A549 (cell line): ENCODE measurements at regions not wholly inside any gene's neighbourhood (a gene's known extent, or its start where the extent isn't known, plus 50 kb on each side); places are given as distances from the start of the nearest gene placed in this dataset.

Experiments
- ATAC-seq, 2 experiments: fragments of 200-7000 bp in 1 of 2; fragments of >200 bp in 1 of 2; cut with Nextera tagmentation in 1 of 2; cut with Tn5 transposase in 1 of 2; 3 replicates each; pipeline versions ENCODE4 v1.8.0 to v1.9.1; 2018 to 2020; ENCODE audit warnings: mild to moderate bottlenecking in 1 of 2, moderate library complexity in 1 of 2
- CTCF ChIA-PET: fragments of 300-600 bp; sonication (Branson Sonifier 250); formaldehyde crosslinking; extraction: SDS; loops from one replicate; lab custom pipeline; 2021; ENCODE audit warnings: antibody characterized with exemption, inconsistent platforms; lab: Yijun Ruan, JAX
- POLR2A ChIA-PET: fragments of 350-600 bp; formaldehyde crosslinking; extraction: SDS; loops from one replicate; lab custom pipeline; 2021; ENCODE audit warnings: antibody characterized with exemption, inconsistent platforms; lab: Yijun Ruan, JAX
- DNase-seq, 2 experiments: peaks; one replicate each; pipeline versions ENCODE4 v3.0.0 to v3.0.0-alpha.2; 2011 to 2016; ENCODE audit warnings: low read depth in 1 of 2, low spot score in 1 of 2
- FAIRE-seq: peaks from 2 replicates; lab custom pipeline; 2011; peaks lifted over from hg19 to GRCh38; lab: Jason Lieb, UNC
- H3K27ac ChIP-seq, 2 experiments: fragments of >200 bp; sonication (Bioruptor Twin); formaldehyde crosslinking; 3 replicates each; pipeline ENCODE4 v1.5.1; 2016 to 2017
- H3K4me1 ChIP-seq: fragments of >200 bp; sonication (Bioruptor Twin); formaldehyde crosslinking; 3 replicates; pipeline ENCODE4 v1.6.1; 2016
- H3K4me2 ChIP-seq: fragments of >200 bp; sonication (Bioruptor Twin); formaldehyde crosslinking; 3 replicates; pipeline ENCODE4 v1.6.1; 2016
- H3K4me3 ChIP-seq: fragments of >200 bp; sonication (Bioruptor Twin); formaldehyde crosslinking; 3 replicates; pipeline ENCODE4 v1.5.1; 2016
- H3K9me3 ChIP-seq: fragments of >200 bp; sonication (Bioruptor Twin); formaldehyde crosslinking; 3 replicates; pipeline ENCODE4 v1.6.1; 2016
- ATOH8 ChIP-seq: fragments of 250-450 bp; sonication (Bioruptor Pico); IDR thresholded peaks from 2 replicates; pipeline ENCODE4 v1.5.0; 2020; ENCODE audit warnings: low read depth, mild to moderate bottlenecking, moderate library complexity
- CBX8 ChIP-seq: fragments of 200-600 bp; sonication (generic); IDR thresholded peaks from 2 replicates; pipeline ENCODE4 v1.6.1; 2016
- CHD2 ChIP-seq: fragments of 150-350 bp; IDR thresholded peaks from 2 replicates; pipeline ENCODE4 v1.6.1; 2014; ENCODE audit warnings: low read length; ENCODE audit not compliant: partially characterized antibody
- CHD4 ChIP-seq: fragments of 200-600 bp; sonication (generic); IDR thresholded peaks from 2 replicates; pipeline ENCODE4 v1.6.1; 2016; ENCODE audit warnings: antibody characterized with exemption, mild to moderate bottlenecking, borderline replicate concordance
- E2F6 ChIP-seq: IDR thresholded peaks from 2 replicates; pipeline ENCODE4 v1.6.1; 2012; ENCODE audit warnings: low read depth, borderline replicate concordance
- EHF ChIP-seq: fragments of 250-450 bp; sonication (Bioruptor Pico); IDR thresholded peaks from 2 replicates; pipeline ENCODE4 v1.5.0; 2020; ENCODE audit warnings: mild to moderate bottlenecking
- EHMT2 ChIP-seq: fragments of 200-600 bp; sonication (generic); IDR thresholded peaks from 2 replicates; pipeline ENCODE4 v1.6.1; 2016; ENCODE audit warnings: antibody characterized with exemption, low read depth, mild to moderate bottlenecking, moderate library complexity
- ELK1 ChIP-seq: fragments of 150-350 bp; IDR thresholded peaks from 2 replicates; pipeline ENCODE4 v1.6.1; 2014; ENCODE audit warnings: low read depth, mild to moderate bottlenecking, low read length
- ESRRA ChIP-seq: fragments of 150-350 bp; IDR thresholded peaks from 2 replicates; pipeline ENCODE4 v1.6.1; 2014; ENCODE audit warnings: mild to moderate bottlenecking, low read length, borderline replicate concordance
- HDAC2 ChIP-seq: fragments of 200-600 bp; sonication (generic); IDR thresholded peaks from 2 replicates; pipeline ENCODE4 v1.6.1; 2016
- HES2 ChIP-seq: fragments of >200 bp; sonication (Bioruptor Twin); formaldehyde crosslinking; IDR thresholded peaks from 2 replicates; pipeline ENCODE4 v1.6.1; 2016
- HEYL ChIP-seq: fragments of 250-450 bp; sonication (Bioruptor Pico); IDR thresholded peaks from 2 replicates; pipeline ENCODE4 v1.8.0; 2021; ENCODE audit warnings: mild to moderate bottlenecking, moderate library complexity
- MAFK ChIP-seq: fragments of 450-650 bp; IDR thresholded peaks from 2 replicates; pipeline ENCODE4 v1.6.1; 2014; ENCODE audit not compliant: partially characterized antibody
- MAZ ChIP-seq: fragments of 150-350 bp; IDR thresholded peaks from 2 replicates; pipeline ENCODE4 v1.6.1; 2014; ENCODE audit warnings: antibody characterized with exemption, low read depth, low read length, borderline replicate concordance
- NR3C1 ChIP-seq: fragments of >200 bp; sonication (Bioruptor Twin); formaldehyde crosslinking; IDR thresholded peaks from 3 replicates; pipeline ENCODE4 v1.6.1; 2017
- PBX3 ChIP-seq: IDR thresholded peaks from 2 replicates; pipeline ENCODE4 v1.6.1; 2012
- RAD21 ChIP-seq, 2 experiments: fragments of >200 bp in 1 of 2; sonication (Bioruptor Twin) in 1 of 2; formaldehyde crosslinking in 1 of 2; IDR thresholded peaks in 1 of 2; conservative IDR thresholded peaks in 1 of 2; 2 replicates in 1 of 2; 3 replicates in 1 of 2; pipeline ENCODE4 v1.6.1; 2012 to 2018; ENCODE audit warnings: inconsistent platforms in 1 of 2
- REST ChIP-seq: fragments of 200-600 bp; sonication (generic); IDR thresholded peaks from 2 replicates; pipeline ENCODE4 v1.6.1; 2016; ENCODE audit warnings: antibody characterized with exemption, mild to moderate bottlenecking, moderate library complexity
- RFX5 ChIP-seq: fragments of 450-650 bp; IDR thresholded peaks from 2 replicates; pipeline ENCODE4 v1.7.1; 2014; ENCODE audit warnings: antibody characterized with exemption, mild to moderate bottlenecking, moderate library complexity
- RNF2 ChIP-seq: fragments of 200-600 bp; sonication (generic); IDR thresholded peaks from 2 replicates; pipeline ENCODE4 v1.6.1; 2016; ENCODE audit warnings: low read depth, mild to moderate bottlenecking, antibody characterized with exemption, moderate library complexity, borderline replicate concordance
- TFCP2L1 ChIP-seq: fragments of 250-450 bp; sonication (Bioruptor Pico); IDR thresholded peaks from 2 replicates; pipeline ENCODE4 v1.5.0; 2021; ENCODE audit warnings: mild to moderate bottlenecking
- ZFP36 ChIP-seq: fragments of 450-650 bp; IDR thresholded peaks from 2 replicates; pipeline ENCODE4 v1.6.1; 2014; ENCODE audit warnings: borderline replicate concordance; ENCODE audit not compliant: partially characterized antibody
- ZSCAN20 ChIP-seq: fragments of 250-450 bp; sonication (Bioruptor Pico); IDR thresholded peaks from 2 replicates; pipeline ENCODE4 v1.8.0; 2022; ENCODE audit warnings: mild to moderate bottlenecking, moderate library complexity
- WGBS: methylation state at CpG from one replicate; pipeline ENCODE4 v1.1.6; 2017; ENCODE audit errors: missing lambda C conversion rate; 5-methylcytosine and 5-hydroxymethylcytosine counted together

- H3K4me1 ChIP-seq, result no peaks in the 10 kb centered on the region
- no peak for DNase-seq
- WGBS, result 64% methylated on average over 2 of the region's 2 CpGs
- H3K4me2 ChIP-seq, result no peak overlapping the region
- H3K27ac ChIP-seq, result no peak overlapping the region
- H3K9me3 ChIP-seq, result no peaks in the 10 kb centered on the region
- POLR2A ChIA-PET, result no interaction called here
- H3K4me3 ChIP-seq, result no peak overlapping the region
- no peak for FAIRE-seq
- CTCF ChIA-PET, result no interaction called here
- no peak for TF ChIP-seq ESRRA
- no peak for TF ChIP-seq CHD4
- no peak for TF ChIP-seq ELK1
- TF ChIP-seq EHF (CRISPR knock-in tag), result no peak
- no peak for TF ChIP-seq MAZ
- TF ChIP-seq E2F6, result no peak
- TF ChIP-seq TFCP2L1, result no peak
- no peak for TF ChIP-seq ATOH8 (CRISPR knock-in tag)
- no peak for ATAC-seq
Measured at GRCh38 chr4:83660578-83660977, 124.7 kb downstream of the GPAT3 start.

- ATAC-seq, result no peak
- Histone ChIP-seq H3K9me3 (no peaks in the 10 kb centered on the region), H3K4me1 (no peaks in the 10 kb centered on the region), H3K4me2 (no peak overlapping the region), H3K27ac (no peak overlapping the region), H3K4me3 (no peak overlapping the region)
- TF ChIP-seq CBX8 (no peak), RNF2 (no peak), MAZ (no peak), CHD2 (no peak), E2F6 (no peak), RAD21 (conservative IDR thresholded peaks at IDR 0.05 in 1 of 2, IDR thresholded peaks at IDR 0.05 in 1 of 2) (no peak), ZFP36 (no peak), HEYL (CRISPR knock-in tag) (no peak), RFX5 (no peak), REST (no peak), EHMT2 (no peak), PBX3 (no peak), ZSCAN20 (no peak), NR3C1 (no peak), HES2 (no peak), MAFK (no peak), ATOH8 (CRISPR knock-in tag) (no peak), HDAC2 (no peak), ELK1 (no peak)
- ChIA-PET CTCF (no interaction called here), POLR2A (no interaction called here)
- FAIRE-seq, result no peak
- DNase-seq, result no peak
- whole genome bisulfite sequencing, result 50% methylated on average over 7 of the region's 7 CpGs
Measured at GRCh38 chr4:83658806-83659205, 122.9 kb downstream of the GPAT3 start.
